ENCODE measurements at regions not wholly inside any gene's neighbourhood (a gene's known extent, or its start where the extent isn't known, plus 50 kb on each side); places are given as distances from the start of the nearest gene placed in this dataset.

GRCh38 chr13:76210262-76210661 is 574.1 kb downstream of the LMO7 start:
- ATAC-seq, result no peak
- Histone ChIP-seq H3K36me3 (no peaks in the 10 kb centered on the region), H3K4me1 (no peaks in the 10 kb centered on the region), H3K27ac (no peak overlapping the region), H3K4me3 (no peak overlapping the region), H3K9me3 (peaks cover 0 to 6% (median 0%) of the 10 kb centered on the region in 3 donors), H3K27me3 (no peaks in the 10 kb centered on the region)
- 89 to 100% methylated on average over 1 of the region's 1 CpG for WGBS, 2 donors (ENCODE audit: low coverage in 1 of 2)
- TF ChIP-seq POLR2AphosphoS5 (IDR thresholded peaks at IDR 0.05) (no peak), POLR2A (IDR thresholded peaks at IDR 0.05) (no peak), CTCF (IDR thresholded peaks at IDR 0.05) (no peak), EP300 (IDR thresholded peaks at IDR 0.05) (no peak)

GRCh38 chr13:76198568-76199163 is 562.5 kb downstream of the LMO7 start:
- H3K4me1 ChIP-seq, result no peaks in the 10 kb centered on the region
- H3K36me3 ChIP-seq, result no peaks in the 10 kb centered on the region
- H3K4me3 ChIP-seq, result no peak overlapping the region
- no peak for ATAC-seq
- TF ChIP-seq CTCF (IDR thresholded peaks at IDR 0.05) (no peak), EP300 (IDR thresholded peaks at IDR 0.05) (no peak), POLR2A (IDR thresholded peaks at IDR 0.05) (no peak), POLR2AphosphoS5 (IDR thresholded peaks at IDR 0.05) (no peak)
- no peak overlapping the region for H3K27ac ChIP-seq
- 90 to 100% methylated on average over 3 of the region's 3 CpGs for WGBS, 2 donors (ENCODE audit: low coverage in 1 of 2)
- no peaks in the 10 kb centered on the region for H3K27me3 ChIP-seq
- H3K9me3 ChIP-seq, result no peaks in the 10 kb centered on the region

- H3K4me3 ChIP-seq, result no peak overlapping the region
- no peak for ATAC-seq
- H3K9me3 ChIP-seq, result no peaks in the 10 kb centered on the region
- WGBS, 2 donors (ENCODE audit: low coverage in 1 of 2), result 81% methylated on average over 6 of the region's 48 CpGs; no CpG with 5 or more reads in 1 of the 2 donors
- no peak for TF ChIP-seq POLR2AphosphoS5 (IDR thresholded peaks at IDR 0.05)
- TF ChIP-seq POLR2A (IDR thresholded peaks at IDR 0.05), result no peak
- TF ChIP-seq EP300 (IDR thresholded peaks at IDR 0.05), result no peak
- no peak for TF ChIP-seq CTCF (IDR thresholded peaks at IDR 0.05)
- H3K36me3 ChIP-seq, result no peaks in the 10 kb centered on the region
- H3K27ac ChIP-seq, result no peak overlapping the region
- H3K27me3 ChIP-seq, result no peaks in the 10 kb centered on the region
- no peaks in the 10 kb centered on the region for H3K4me1 ChIP-seq
Measured at GRCh38 chr13:76189882-76190519, 553.9 kb downstream of the LMO7 start.

- H3K4me3 ChIP-seq, result no peak overlapping the region
- WGBS, 2 donors (ENCODE audit: low coverage in 1 of 2), result 92 to 95% methylated on average over 5 of the region's 5 CpGs
- ATAC-seq, result no peak
Measured at GRCh38 chr13:76175961-76176725, 540.0 kb downstream of the LMO7 start.

More at GRCh38 chr13:76175961-76176725, 540.0 kb downstream of the LMO7 start:
- Histone ChIP-seq H3K36me3 (no peaks in the 10 kb centered on the region), H3K27me3 (no peaks in the 10 kb centered on the region), H3K4me1 (no peaks in the 10 kb centered on the region), H3K27ac (no peak overlapping the region), H3K9me3 (no peaks in the 10 kb centered on the region)
- no peak for TF ChIP-seq EP300 (IDR thresholded peaks at IDR 0.05)
- no peak for TF ChIP-seq POLR2A (IDR thresholded peaks at IDR 0.05)
- TF ChIP-seq POLR2AphosphoS5 (IDR thresholded peaks at IDR 0.05), result no peak
- no peak for TF ChIP-seq CTCF (IDR thresholded peaks at IDR 0.05)
